GM23338 (cell line): ENCODE measurements at regions not wholly inside any gene's neighbourhood (a gene's known extent, or its start where the extent isn't known, plus 50 kb on each side); places are given as distances from the start of the nearest gene placed in this dataset.

Experiments used
- EZH2 ChIP-seq: fragments of 200-600 bp; sonication (generic); IDR thresholded peaks from one replicate; pipeline ENCODE4 v1.8.0; 2017; ENCODE audit warnings: antibody characterized with exemption, mild to moderate bottlenecking, low read depth; ENCODE audit not compliant: unreplicated experiment
- EZH2phosphoT487 ChIP-seq: fragments of 200-600 bp; sonication (generic); IDR thresholded peaks from one replicate; pipeline ENCODE4 v1.8.1; 2018; ENCODE audit warnings: antibody characterized with exemption; ENCODE audit not compliant: unreplicated experiment
- NANOG ChIP-seq: IDR thresholded peaks from 2 replicates; pipeline ENCODE4 v1.6.1; 2016; ENCODE audit warnings: antibody characterized with exemption, borderline replicate concordance
- POLR2AphosphoS5 ChIP-seq: IDR thresholded peaks from 2 replicates; pipeline ENCODE4 v1.6.1; 2016; ENCODE audit warnings: antibody characterized with exemption, low read depth
- TF ChIP-seq, protein P1 (sequence below), 2 experiments: fragments of 200-600 bp in 1 of 2; sonication (generic) in 1 of 2; conservative IDR thresholded peaks; 2 replicates each; pipeline versions ENCODE4 v1.5.1 to v1.6.1; 2016 to 2017; ENCODE audit warnings: antibody characterized with exemption in 2 of 2, low read depth in 2 of 2, mild to moderate bottlenecking in 2 of 2, moderate library complexity in 1 of 2
- TF ChIP-seq, protein P2 (sequence below): IDR thresholded peaks from one replicate; pipeline ENCODE4 v1.6.1; 2018; ENCODE audit warnings: antibody characterized with exemption; ENCODE audit not compliant: unreplicated experiment

DNA sequence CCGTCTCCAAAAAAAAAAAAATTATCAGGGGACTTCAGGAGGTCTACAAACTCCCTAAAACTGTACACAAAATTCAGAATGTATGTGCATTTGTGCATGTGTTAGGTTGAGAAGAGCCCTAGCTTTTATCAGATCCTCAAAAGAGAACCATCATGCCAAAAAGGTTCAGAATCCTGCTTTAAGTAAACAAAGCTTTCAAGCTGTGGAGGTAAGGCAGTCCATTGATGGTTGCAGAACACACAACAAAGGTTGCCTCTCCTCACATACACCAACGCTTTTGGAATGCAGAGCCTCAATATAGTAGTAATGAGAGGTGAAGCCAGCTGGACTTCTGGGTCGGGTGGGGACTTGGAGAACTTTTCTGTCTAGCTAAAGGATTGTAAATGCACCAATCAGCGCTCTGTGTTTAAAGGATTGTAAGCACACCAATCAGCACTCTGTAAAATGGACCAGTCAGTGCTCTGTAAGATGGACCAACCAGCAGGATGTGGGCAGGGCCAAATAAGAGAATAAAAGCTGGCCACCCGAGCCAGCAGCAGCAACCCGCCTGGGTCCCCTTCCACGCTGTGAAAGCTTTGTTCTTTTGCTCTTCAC is 57.9 kb upstream of the RNF38 start:
- no peak for TF ChIP-seq EZH2
- TF ChIP-seq, protein P1, sequence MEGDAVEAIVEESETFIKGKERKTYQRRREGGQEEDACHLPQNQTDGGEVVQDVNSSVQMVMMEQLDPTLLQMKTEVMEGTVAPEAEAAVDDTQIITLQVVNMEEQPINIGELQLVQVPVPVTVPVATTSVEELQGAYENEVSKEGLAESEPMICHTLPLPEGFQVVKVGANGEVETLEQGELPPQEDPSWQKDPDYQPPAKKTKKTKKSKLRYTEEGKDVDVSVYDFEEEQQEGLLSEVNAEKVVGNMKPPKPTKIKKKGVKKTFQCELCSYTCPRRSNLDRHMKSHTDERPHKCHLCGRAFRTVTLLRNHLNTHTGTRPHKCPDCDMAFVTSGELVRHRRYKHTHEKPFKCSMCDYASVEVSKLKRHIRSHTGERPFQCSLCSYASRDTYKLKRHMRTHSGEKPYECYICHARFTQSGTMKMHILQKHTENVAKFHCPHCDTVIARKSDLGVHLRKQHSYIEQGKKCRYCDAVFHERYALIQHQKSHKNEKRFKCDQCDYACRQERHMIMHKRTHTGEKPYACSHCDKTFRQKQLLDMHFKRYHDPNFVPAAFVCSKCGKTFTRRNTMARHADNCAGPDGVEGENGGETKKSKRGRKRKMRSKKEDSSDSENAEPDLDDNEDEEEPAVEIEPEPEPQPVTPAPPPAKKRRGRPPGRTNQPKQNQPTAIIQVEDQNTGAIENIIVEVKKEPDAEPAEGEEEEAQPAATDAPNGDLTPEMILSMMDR (conservative IDR thresholded peaks at IDR 0.05; ENCODE audit: low read depth in 2 of 2): no peak
- TF ChIP-seq, protein P2, sequence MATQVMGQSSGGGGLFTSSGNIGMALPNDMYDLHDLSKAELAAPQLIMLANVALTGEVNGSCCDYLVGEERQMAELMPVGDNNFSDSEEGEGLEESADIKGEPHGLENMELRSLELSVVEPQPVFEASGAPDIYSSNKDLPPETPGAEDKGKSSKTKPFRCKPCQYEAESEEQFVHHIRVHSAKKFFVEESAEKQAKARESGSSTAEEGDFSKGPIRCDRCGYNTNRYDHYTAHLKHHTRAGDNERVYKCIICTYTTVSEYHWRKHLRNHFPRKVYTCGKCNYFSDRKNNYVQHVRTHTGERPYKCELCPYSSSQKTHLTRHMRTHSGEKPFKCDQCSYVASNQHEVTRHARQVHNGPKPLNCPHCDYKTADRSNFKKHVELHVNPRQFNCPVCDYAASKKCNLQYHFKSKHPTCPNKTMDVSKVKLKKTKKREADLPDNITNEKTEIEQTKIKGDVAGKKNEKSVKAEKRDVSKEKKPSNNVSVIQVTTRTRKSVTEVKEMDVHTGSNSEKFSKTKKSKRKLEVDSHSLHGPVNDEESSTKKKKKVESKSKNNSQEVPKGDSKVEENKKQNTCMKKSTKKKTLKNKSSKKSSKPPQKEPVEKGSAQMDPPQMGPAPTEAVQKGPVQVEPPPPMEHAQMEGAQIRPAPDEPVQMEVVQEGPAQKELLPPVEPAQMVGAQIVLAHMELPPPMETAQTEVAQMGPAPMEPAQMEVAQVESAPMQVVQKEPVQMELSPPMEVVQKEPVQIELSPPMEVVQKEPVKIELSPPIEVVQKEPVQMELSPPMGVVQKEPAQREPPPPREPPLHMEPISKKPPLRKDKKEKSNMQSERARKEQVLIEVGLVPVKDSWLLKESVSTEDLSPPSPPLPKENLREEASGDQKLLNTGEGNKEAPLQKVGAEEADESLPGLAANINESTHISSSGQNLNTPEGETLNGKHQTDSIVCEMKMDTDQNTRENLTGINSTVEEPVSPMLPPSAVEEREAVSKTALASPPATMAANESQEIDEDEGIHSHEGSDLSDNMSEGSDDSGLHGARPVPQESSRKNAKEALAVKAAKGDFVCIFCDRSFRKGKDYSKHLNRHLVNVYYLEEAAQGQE: no peak
- TF ChIP-seq EZH2phosphoT487: no peak
- no peak for TF ChIP-seq NANOG
- TF ChIP-seq POLR2AphosphoS5: no peak
